IMR-90 (cell line): ENCODE measurements at regions not wholly inside any gene's neighbourhood (a gene's known extent, or its start where the extent isn't known, plus 50 kb on each side); places are given as distances from the start of the nearest gene placed in this dataset.

Source experiments
- ATAC-seq: fragments of 200-7000 bp; cut with Tn5 transposase; 2 replicates; pipeline ENCODE4 v1.9.1; 2020; ENCODE audit warnings: low read depth, mild to moderate bottlenecking, moderate library complexity
- BruUV-seq: library from RNA; stranded (reverse); fragments of 400-500 nt; replicated peaks from 2 replicates; lab custom pipeline; 2021; lab: Mats Ljungman, UMichigan
- CTCF ChIA-PET: fragments of 300-600 bp; formaldehyde crosslinking; extraction: SDS; loops from one replicate; lab custom pipeline; 2021; ENCODE audit warnings: antibody characterized with exemption; lab: Yijun Ruan, JAX
- POLR2A ChIA-PET: fragments of 300-600 bp; sonication (Branson Sonifier 250); formaldehyde crosslinking; loops from one replicate; lab custom pipeline; 2022; ENCODE audit warnings: antibody characterized with exemption; ENCODE audit not compliant: unreplicated experiment; lab: Charles Lee
- DNase-seq: peaks from one replicate; pipeline ENCODE4 v3.0.0; 2013
- H2AFZ ChIP-seq: replicated peaks from 2 replicates; pipeline ENCODE3; 2013; ENCODE audit warnings: low read length, mild to moderate bottlenecking; ENCODE audit not compliant: poor library complexity
- H2AK5ac ChIP-seq: 2 replicates; pipeline ENCODE4 v1.6.1; 2013; ENCODE audit warnings: low read depth, low read length, inconsistent platforms
- H2AK9ac ChIP-seq: replicated peaks from 2 replicates; pipeline ENCODE3; 2013; ENCODE audit warnings: mild to moderate bottlenecking, low read depth, low read length, moderate library complexity; ENCODE audit not compliant: poor library complexity
- H2BK120ac ChIP-seq: 2 replicates; pipeline ENCODE4 v1.6.1; 2013; ENCODE audit warnings: low read depth, low read length, inconsistent platforms
- H2BK15ac ChIP-seq: 3 replicates; pipeline ENCODE4 v1.6.1; 2013; ENCODE audit warnings: low read depth, low read length, inconsistent platforms
- H2BK20ac ChIP-seq: 2 replicates; pipeline ENCODE4 v1.6.1; 2013; ENCODE audit warnings: low read depth, mild to moderate bottlenecking, inconsistent platforms, low read length, moderate library complexity
- H2BK5ac ChIP-seq: 2 replicates; pipeline ENCODE4 v1.6.1; 2013; ENCODE audit warnings: mild to moderate bottlenecking, low read depth, low read length, inconsistent platforms; ENCODE audit not compliant: poor library complexity, severe bottlenecking
- H3K14ac ChIP-seq: replicated peaks from 2 replicates; pipeline ENCODE4 v1.6.1; 2013; ENCODE audit warnings: low read depth, low read length, inconsistent platforms
- H3K18ac ChIP-seq: 2 replicates; pipeline ENCODE4 v1.6.1; 2013; ENCODE audit warnings: low read depth, low read length, control low read depth
- H3K23ac ChIP-seq: 2 replicates; pipeline ENCODE4 v1.6.1; 2013; ENCODE audit warnings: low read depth, low read length, inconsistent platforms
- H3K27ac ChIP-seq: 2 replicates; pipeline ENCODE4 v1.5.1; 2013; ENCODE audit warnings: mild to moderate bottlenecking, control low read depth, low read length; ENCODE audit not compliant: insufficient read depth
- H3K27me3 ChIP-seq: 2 replicates; pipeline ENCODE4 v1.6.1; 2013; ENCODE audit warnings: low read length; ENCODE audit not compliant: control insufficient read depth, insufficient read depth
- H3K36me3 ChIP-seq: 2 replicates; pipeline ENCODE4 v1.6.1; 2013; ENCODE audit warnings: low read length, mixed read lengths; ENCODE audit not compliant: control insufficient read depth, insufficient read depth
- H3K4ac ChIP-seq: 2 replicates; pipeline ENCODE4 v1.6.1; 2013; ENCODE audit warnings: low read depth, low read length, inconsistent platforms
- H3K4me1 ChIP-seq: 2 replicates; pipeline ENCODE4 v1.6.1; 2013; ENCODE audit warnings: low read length, mixed read lengths; ENCODE audit not compliant: control insufficient read depth, insufficient read depth
- H3K4me2 ChIP-seq: 2 replicates; pipeline ENCODE4 v1.6.1; 2013; ENCODE audit warnings: low read depth, mild to moderate bottlenecking, control low read depth, low read length, moderate library complexity
- H3K4me3 ChIP-seq: 2 replicates; pipeline ENCODE4 v1.5.1; 2013; ENCODE audit warnings: low read depth, mild to moderate bottlenecking, control low read depth, low read length, moderate library complexity; ENCODE audit not compliant: insufficient read depth
- H3K56ac ChIP-seq: 2 replicates; pipeline ENCODE4 v1.6.1; 2013; ENCODE audit warnings: low read length, inconsistent platforms; ENCODE audit not compliant: insufficient read depth; ENCODE audit errors: extremely low read depth
- H3K79me1 ChIP-seq, 2 experiments: 2 replicates each; pipeline ENCODE4 v1.6.1; 2013; ENCODE audit warnings: low read length in 2 of 2, inconsistent platforms in 1 of 2, low read depth in 1 of 2
- H3K9ac ChIP-seq: 2 replicates; pipeline ENCODE4 v1.6.1; 2013; ENCODE audit warnings: low read depth, low read length, control low read depth
- H3K9me1 ChIP-seq: 2 replicates; pipeline ENCODE4 v1.6.1; 2013; ENCODE audit warnings: low read length, inconsistent platforms; ENCODE audit not compliant: insufficient read depth
- H3K9me3 ChIP-seq: 2 replicates; pipeline ENCODE4 v1.6.1; 2013; ENCODE audit warnings: low read length; ENCODE audit not compliant: control insufficient read depth, insufficient read depth
- H4K20me1 ChIP-seq: 2 replicates; pipeline ENCODE4 v1.6.1; 2013; ENCODE audit warnings: low read length, inconsistent platforms; ENCODE audit not compliant: insufficient read depth
- H4K5ac ChIP-seq: 2 replicates; pipeline ENCODE4 v1.6.1; 2013; ENCODE audit warnings: mild to moderate bottlenecking, low read depth, low read length, control low read depth
- H4K8ac ChIP-seq, 2 experiments: 2 replicates each; pipeline ENCODE4 v1.6.1; 2013; ENCODE audit warnings: low read depth in 2 of 2, low read length in 2 of 2, control low read depth in 1 of 2, inconsistent platforms in 1 of 2
- H4K91ac ChIP-seq: 2 replicates; pipeline ENCODE4 v1.6.1; 2013; ENCODE audit warnings: low read depth, low read length, inconsistent platforms; ENCODE audit not compliant: insufficient read depth
- BHLHE40 ChIP-seq: fragments of 150-350 bp; IDR thresholded peaks from 2 replicates; pipeline ENCODE4 v1.6.1; 2016; ENCODE audit warnings: mild to moderate bottlenecking, low read depth, low read length
- CHD1 ChIP-seq: IDR thresholded peaks from 2 replicates; pipeline ENCODE4 v1.6.1; 2012; ENCODE audit warnings: low read depth, low read length, improper control_type of control experiment
- MAFK ChIP-seq: IDR thresholded peaks from 2 replicates; pipeline ENCODE4 v1.6.1; 2012; ENCODE audit warnings: low read depth, low read length, improper control_type of control experiment
- MAZ ChIP-seq: IDR thresholded peaks from 2 replicates; pipeline ENCODE4 v1.6.1; 2012; ENCODE audit warnings: low read depth, mild to moderate bottlenecking, low read length, improper control_type of control experiment, moderate library complexity, borderline replicate concordance
- MXI1 ChIP-seq: IDR thresholded peaks from 2 replicates; pipeline ENCODE4 v1.6.1; 2012; ENCODE audit warnings: low read depth, mild to moderate bottlenecking, low read length, moderate library complexity, borderline replicate concordance
- RAD21 ChIP-seq: IDR thresholded peaks from 2 replicates; pipeline ENCODE4 v1.6.1; 2012; ENCODE audit warnings: low read length, improper control_type of control experiment
- RCOR1 ChIP-seq: IDR thresholded peaks from 2 replicates; pipeline ENCODE4 v1.6.1; 2012; ENCODE audit warnings: mild to moderate bottlenecking, low read length, improper control_type of control experiment; ENCODE audit not compliant: insufficient replicate concordance
- USF2 ChIP-seq: fragments of 150-350 bp; IDR thresholded peaks from 2 replicates; pipeline ENCODE4 v1.6.1; 2017; ENCODE audit warnings: mild to moderate bottlenecking, antibody characterized with exemption, low read length, low read depth
- whole genome bisulfite sequencing, 2 experiments: methylation state at CpG; one replicate each; pipeline versions ENCODE4 v1.1.5 to v1.1.7; 2013; ENCODE audit warnings: missing lambda C conversion rate in 2 of 2; ENCODE audit not compliant: insufficient read length in 1 of 2; ENCODE audit errors: extremely low coverage in 2 of 2; 5-methylcytosine and 5-hydroxymethylcytosine counted together
- dilution Hi-C: fragments of 300-500 bp; cut with HindIII; formaldehyde crosslinking; loops from one replicate; pipeline ENCODE4 v1.14.3; 2018; ENCODE audit warnings: low sequenced_read_pairs; ENCODE audit not compliant: unreplicated experiment
- in situ Hi-C: fragments of 300-500 bp; cut with MboI; formaldehyde crosslinking; loops from 3 replicates; pipeline ENCODE4 v1.14.3; 2019; ENCODE audit warnings: low sequenced_read_pairs, inconsistent platforms, mixed read lengths
- intact Hi-C: fragments of 100-400 bp; cut with micrococcal nuclease; formaldehyde crosslinking; loops from 2 replicates; pipeline ENCODE4 v1.10.0; 2022

GRCh38 chr5:159555084-159555483, 224.8 kb upstream of the IL12B start:
- no peak for DNase-seq
- H3K18ac ChIP-seq = no peak overlapping the region
- TF ChIP-seq MAZ = no peak
- no peak for TF ChIP-seq USF2
- no peak for TF ChIP-seq MXI1
- TF ChIP-seq RAD21 = no peak
- no peak for TF ChIP-seq CHD1
- TF ChIP-seq MAFK = no peak
- no peak for TF ChIP-seq BHLHE40
- TF ChIP-seq RCOR1 = no peak

More at GRCh38 chr5:159555084-159555483, 224.8 kb upstream of the IL12B start:
- Histone ChIP-seq H3K4ac (no peak overlapping the region), H3K23ac (no peak overlapping the region), H4K8ac (no peak overlapping the region), H3K27ac (no peak overlapping the region), H3K9me3 (no peaks in the 10 kb centered on the region), H4K5ac (no peak overlapping the region), H3K9ac (no peak overlapping the region), H2AK9ac (no peak overlapping the region), H2BK5ac (no peak overlapping the region), H3K14ac (no peak overlapping the region), H3K27me3 (peaks cover 10% of the 10 kb centered on the region), H3K4me2 (no peak overlapping the region), H2BK120ac (no peak overlapping the region), H4K20me1 (no peaks in the 10 kb centered on the region), H2BK20ac (no peak overlapping the region), H3K4me3 (no peak overlapping the region), H3K56ac (no peak overlapping the region), H3K79me1 (no peaks in the 10 kb centered on the region), H2AFZ (no peak overlapping the region), H3K36me3 (no peaks in the 10 kb centered on the region), H3K4me1 (no peaks in the 10 kb centered on the region), H2AK5ac (no peak overlapping the region), H3K9me1 (no peaks in the 10 kb centered on the region), H4K91ac (no peak overlapping the region), H2BK15ac (no peak overlapping the region)
- ATAC-seq = no peak
- BruUV-seq = no TSS peak
- dilution Hi-C loops (no loop called here), intact Hi-C loops (no loop called here), in situ Hi-C loops (no loop called here)
- ChIA-PET POLR2A (no interaction called here), CTCF (no interaction called here)
- no CpG with 5 or more reads among the region's 1 CpG for WGBS, 2 experiments
